ENCODE measurements at regions not wholly inside any gene's neighbourhood (a gene's known extent, or its start where the extent isn't known, plus 50 kb on each side); places are given as distances from the start of the nearest gene placed in this dataset.

DNA sequence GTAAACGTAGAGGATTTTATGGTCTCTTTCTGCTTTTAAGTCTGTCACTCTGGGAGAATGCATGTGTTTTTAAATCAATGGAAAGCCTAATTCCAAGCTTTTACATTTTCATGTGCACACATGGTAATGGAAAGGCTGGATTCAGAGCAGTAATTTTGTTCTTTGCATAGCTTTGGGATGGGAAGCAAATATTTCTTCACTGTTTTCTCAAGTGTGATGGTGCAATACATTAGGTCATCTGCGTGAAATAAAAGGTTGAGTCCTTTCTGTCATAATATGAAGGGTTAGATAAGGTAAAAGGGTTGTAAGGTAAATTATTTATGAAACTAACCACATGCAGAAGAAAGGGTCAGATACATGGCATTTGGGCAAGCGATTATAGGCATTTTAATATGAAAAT lies 88.2 kb upstream of the NR3C1 start:
- intact Hi-C loops (cut with micrococcal nuclease), result no loop called here
- no peak overlapping the region for H3K4me3 Mint-ChIP-seq (ENCODE audit: low read depth)
- no peak for DNase-seq (ENCODE audit: low spot score)
- H3K27me3 Mint-ChIP-seq (ENCODE audit: low read depth), result peaks cover 2% of the 10 kb centered on the region
- H3K4me1 Mint-ChIP-seq (ENCODE audit: low read depth), result peaks cover 4% of the 10 kb centered on the region
- no peaks in the 10 kb centered on the region for H3K36me3 Mint-ChIP-seq (ENCODE audit: low read depth)
- no peaks in the 10 kb centered on the region for H3K9me3 Mint-ChIP-seq
- no peak overlapping the region for H3K27ac Mint-ChIP-seq

DNA sequence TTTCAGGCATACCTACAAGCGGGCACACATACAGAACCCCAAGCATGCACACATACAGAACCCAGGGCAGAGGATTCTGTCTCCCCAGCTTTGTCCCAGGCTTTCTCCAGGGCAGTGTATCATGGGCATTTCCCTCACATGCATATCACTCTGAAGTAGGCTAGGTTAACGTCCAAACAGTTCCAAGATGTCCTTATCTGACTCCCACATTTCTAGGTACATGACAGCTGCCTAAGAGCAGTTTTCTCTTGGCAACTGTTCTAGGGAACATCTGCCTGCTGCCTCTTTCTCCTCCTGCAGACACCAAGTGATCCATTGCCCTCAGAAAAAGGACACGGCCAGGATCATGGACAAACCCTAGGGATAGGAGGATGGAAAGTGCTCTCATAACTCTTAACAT lies 84.9 kb upstream of the NR3C1 start:
- intact Hi-C loops (cut with micrococcal nuclease), result no loop called here
- H3K4me3 Mint-ChIP-seq (ENCODE audit: low read depth), result no peak overlapping the region
- no peaks in the 10 kb centered on the region for H3K36me3 Mint-ChIP-seq (ENCODE audit: low read depth)
- H3K27me3 Mint-ChIP-seq (ENCODE audit: low read depth), result peaks cover 2% of the 10 kb centered on the region
- DNase-seq (ENCODE audit: low spot score), result no peak
- H3K4me1 Mint-ChIP-seq (ENCODE audit: low read depth), result peaks cover 2% of the 10 kb centered on the region
- no peak overlapping the region for H3K27ac Mint-ChIP-seq
- H3K9me3 Mint-ChIP-seq, result peaks cover 6% of the 10 kb centered on the region

- no peak for DNase-seq (ENCODE audit: low spot score)
- H3K27me3 Mint-ChIP-seq (ENCODE audit: low read depth), result peaks cover 2% of the 10 kb centered on the region
- H3K27ac Mint-ChIP-seq, result no peak overlapping the region
- H3K9me3 Mint-ChIP-seq, result peaks cover 6% of the 10 kb centered on the region
- H3K4me1 Mint-ChIP-seq (ENCODE audit: low read depth), result no peaks in the 10 kb centered on the region
- H3K4me3 Mint-ChIP-seq (ENCODE audit: low read depth), result no peak overlapping the region
- no peaks in the 10 kb centered on the region for H3K36me3 Mint-ChIP-seq (ENCODE audit: low read depth)
- intact Hi-C loops (cut with micrococcal nuclease), result no loop called here
Measured at GRCh38 chr5:143484601-143485000, 81.1 kb upstream of the NR3C1 start.

- peaks cover 6% of the 10 kb centered on the region for H3K9me3 Mint-ChIP-seq
- no peak overlapping the region for H3K4me3 Mint-ChIP-seq (ENCODE audit: low read depth)
- intact Hi-C loops (cut with micrococcal nuclease), result no loop called here
- H3K36me3 Mint-ChIP-seq (ENCODE audit: low read depth), result no peaks in the 10 kb centered on the region
- peaks cover 2% of the 10 kb centered on the region for H3K27me3 Mint-ChIP-seq (ENCODE audit: low read depth)
- no peaks in the 10 kb centered on the region for H3K4me1 Mint-ChIP-seq (ENCODE audit: low read depth)
- DNase-seq (ENCODE audit: low spot score), result no peak
- no peak overlapping the region for H3K27ac Mint-ChIP-seq
Measured at GRCh38 chr5:143481697-143482531, 78.4 kb upstream of the NR3C1 start.

DNA sequence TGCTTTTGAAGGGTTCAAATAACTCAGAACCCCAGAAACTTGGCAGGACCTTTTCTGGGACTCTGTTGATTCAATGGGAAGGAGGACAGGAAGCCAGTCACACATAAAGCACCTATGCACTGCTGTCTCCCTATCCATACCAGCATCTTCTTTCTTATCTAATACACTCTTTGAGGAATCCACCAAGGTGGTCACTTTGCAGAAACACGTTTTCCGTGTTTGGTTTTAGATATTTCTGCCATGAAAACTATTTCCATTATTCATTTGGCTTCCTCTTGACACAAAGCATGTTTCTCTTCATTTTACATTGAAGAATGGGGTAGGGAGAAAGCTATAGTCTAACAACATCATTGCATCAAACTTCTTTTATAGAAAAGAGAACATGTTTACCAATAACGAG lies 76.5 kb upstream of the NR3C1 start:
- H3K9me3 Mint-ChIP-seq, result peaks cover 3% of the 10 kb centered on the region
- H3K4me1 Mint-ChIP-seq (ENCODE audit: low read depth), result no peaks in the 10 kb centered on the region
- H3K27ac Mint-ChIP-seq, result no peak overlapping the region
- no peak for DNase-seq (ENCODE audit: low spot score)
- intact Hi-C loops (cut with micrococcal nuclease), result no loop called here
- H3K36me3 Mint-ChIP-seq (ENCODE audit: low read depth), result no peaks in the 10 kb centered on the region
- no peak overlapping the region for H3K4me3 Mint-ChIP-seq (ENCODE audit: low read depth)
- H3K27me3 Mint-ChIP-seq (ENCODE audit: low read depth), result no peaks in the 10 kb centered on the region

- Mint-ChIP-seq H3K4me1 (ENCODE audit: low read depth) (no peaks in the 10 kb centered on the region), H3K36me3 (ENCODE audit: low read depth) (no peaks in the 10 kb centered on the region)
- intact Hi-C loops (cut with micrococcal nuclease), result no loop called here
Measured at GRCh38 chr5:143479394-143479793, 75.9 kb upstream of the NR3C1 start.

DNA sequence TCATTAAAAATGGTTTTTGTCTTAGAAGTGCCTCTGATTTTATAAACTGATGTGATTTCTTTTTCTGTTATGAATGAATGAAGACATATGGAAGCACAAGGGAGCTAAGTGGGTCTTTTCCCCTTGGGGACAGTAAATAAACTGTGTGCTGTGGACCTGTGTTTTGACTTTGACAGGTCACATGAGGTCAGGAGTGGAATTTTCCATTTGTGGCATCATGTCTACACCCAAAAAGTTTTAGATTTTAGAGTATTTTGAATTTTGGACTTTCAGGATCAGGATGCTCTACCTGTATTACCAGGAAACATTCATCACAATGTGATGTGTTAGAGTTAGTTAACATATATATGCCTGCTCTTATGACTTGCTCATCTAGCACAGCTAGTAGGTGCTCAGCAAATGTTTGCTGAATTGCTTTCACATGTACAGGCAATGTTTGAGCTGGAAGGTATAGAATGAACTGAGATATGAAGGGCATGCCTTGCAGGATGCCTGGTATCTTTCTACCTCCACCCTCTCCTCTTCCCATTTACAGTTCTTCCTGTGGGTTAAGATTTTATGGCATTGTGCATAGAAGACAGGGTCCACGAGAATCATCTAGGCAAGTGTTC lies 73.2 kb upstream of the NR3C1 start:
- Mint-ChIP-seq H3K27ac (no peak overlapping the region), H3K9me3 (no peaks in the 10 kb centered on the region), H3K4me1 (ENCODE audit: low read depth) (no peaks in the 10 kb centered on the region), H3K36me3 (ENCODE audit: low read depth) (no peaks in the 10 kb centered on the region), H3K27me3 (ENCODE audit: low read depth) (peaks cover 4% of the 10 kb centered on the region), H3K4me3 (ENCODE audit: low read depth) (no peak overlapping the region)
- no peak for DNase-seq (ENCODE audit: low spot score)
- intact Hi-C loops (cut with micrococcal nuclease), result no loop called here

More at GRCh38 chr5:143479394-143479793, 75.9 kb upstream of the NR3C1 start:
- DNase-seq (ENCODE audit: low spot score), result no peak
- H3K27ac Mint-ChIP-seq, result no peak overlapping the region
- H3K27me3 Mint-ChIP-seq (ENCODE audit: low read depth), result peaks cover 4% of the 10 kb centered on the region
- no peak overlapping the region for H3K4me3 Mint-ChIP-seq (ENCODE audit: low read depth)
- no peaks in the 10 kb centered on the region for H3K9me3 Mint-ChIP-seq

GRCh38 chr5:143474616-143475015 lies 71.1 kb upstream of the NR3C1 start:
- no peak for DNase-seq (ENCODE audit: low spot score)
- H3K27ac Mint-ChIP-seq, result no peak overlapping the region
- intact Hi-C loops (cut with micrococcal nuclease), result no loop called here
- peaks cover 4% of the 10 kb centered on the region for H3K27me3 Mint-ChIP-seq (ENCODE audit: low read depth)
- no peak overlapping the region for H3K4me3 Mint-ChIP-seq (ENCODE audit: low read depth)
- no peaks in the 10 kb centered on the region for H3K4me1 Mint-ChIP-seq (ENCODE audit: low read depth)
- no peaks in the 10 kb centered on the region for H3K36me3 Mint-ChIP-seq (ENCODE audit: low read depth)
- H3K9me3 Mint-ChIP-seq, result no peaks in the 10 kb centered on the region

DNA sequence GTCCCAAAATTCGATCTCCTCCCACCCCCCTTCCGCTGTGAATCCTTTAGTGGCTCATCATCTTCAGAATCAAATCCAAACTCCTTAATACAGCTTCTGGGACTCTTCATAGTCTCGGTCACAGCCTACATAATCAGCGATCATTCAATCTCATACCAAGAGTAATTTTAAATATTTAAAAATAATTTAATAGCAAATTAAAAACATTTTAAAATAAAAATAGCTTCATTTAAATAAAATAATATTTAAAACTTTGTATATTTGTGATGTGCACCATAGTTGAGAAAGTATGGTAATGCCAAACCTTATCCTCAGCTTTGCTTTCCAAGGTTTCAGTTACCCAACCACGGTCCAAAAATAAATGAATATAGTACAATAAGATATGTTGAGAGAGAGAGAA lies 70.0 kb upstream of the NR3C1 start:
- Mint-ChIP-seq H3K36me3 (ENCODE audit: low read depth) (no peaks in the 10 kb centered on the region), H3K9me3 (no peaks in the 10 kb centered on the region), H3K4me3 (ENCODE audit: low read depth) (no peak overlapping the region), H3K27me3 (ENCODE audit: low read depth) (peaks cover 4% of the 10 kb centered on the region), H3K27ac (no peak overlapping the region), H3K4me1 (ENCODE audit: low read depth) (no peaks in the 10 kb centered on the region)
- DNase-seq (ENCODE audit: low spot score), result no peak
- intact Hi-C loops (cut with micrococcal nuclease), result no loop called here

DNA sequence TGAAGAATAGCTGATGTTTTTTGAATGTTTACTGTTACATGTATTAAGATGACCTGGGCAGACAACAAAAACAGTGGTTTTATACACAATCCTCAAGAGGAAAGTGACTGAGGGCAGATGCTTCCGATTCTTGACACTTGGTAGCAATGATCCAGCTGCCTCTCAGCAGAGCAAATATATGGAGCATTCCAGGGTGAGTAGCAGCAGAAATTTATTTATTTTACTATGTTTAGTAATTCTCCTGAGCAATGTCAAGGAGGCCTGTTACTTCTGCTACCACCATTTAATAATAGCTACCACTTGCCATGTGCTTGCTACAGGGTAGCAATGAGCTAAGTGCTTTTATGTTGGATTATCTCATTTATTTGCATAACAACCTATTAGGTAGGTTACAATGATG lies 69.1 kb upstream of the NR3C1 start:
- Mint-ChIP-seq H3K9me3 (no peaks in the 10 kb centered on the region), H3K36me3 (ENCODE audit: low read depth) (no peaks in the 10 kb centered on the region), H3K4me3 (ENCODE audit: low read depth) (no peak overlapping the region), H3K27ac (no peak overlapping the region), H3K4me1 (ENCODE audit: low read depth) (no peaks in the 10 kb centered on the region), H3K27me3 (ENCODE audit: low read depth) (peaks cover 4% of the 10 kb centered on the region)
- DNase-seq (ENCODE audit: low spot score), result no peak
- intact Hi-C loops (cut with micrococcal nuclease), result no loop called here

DNA sequence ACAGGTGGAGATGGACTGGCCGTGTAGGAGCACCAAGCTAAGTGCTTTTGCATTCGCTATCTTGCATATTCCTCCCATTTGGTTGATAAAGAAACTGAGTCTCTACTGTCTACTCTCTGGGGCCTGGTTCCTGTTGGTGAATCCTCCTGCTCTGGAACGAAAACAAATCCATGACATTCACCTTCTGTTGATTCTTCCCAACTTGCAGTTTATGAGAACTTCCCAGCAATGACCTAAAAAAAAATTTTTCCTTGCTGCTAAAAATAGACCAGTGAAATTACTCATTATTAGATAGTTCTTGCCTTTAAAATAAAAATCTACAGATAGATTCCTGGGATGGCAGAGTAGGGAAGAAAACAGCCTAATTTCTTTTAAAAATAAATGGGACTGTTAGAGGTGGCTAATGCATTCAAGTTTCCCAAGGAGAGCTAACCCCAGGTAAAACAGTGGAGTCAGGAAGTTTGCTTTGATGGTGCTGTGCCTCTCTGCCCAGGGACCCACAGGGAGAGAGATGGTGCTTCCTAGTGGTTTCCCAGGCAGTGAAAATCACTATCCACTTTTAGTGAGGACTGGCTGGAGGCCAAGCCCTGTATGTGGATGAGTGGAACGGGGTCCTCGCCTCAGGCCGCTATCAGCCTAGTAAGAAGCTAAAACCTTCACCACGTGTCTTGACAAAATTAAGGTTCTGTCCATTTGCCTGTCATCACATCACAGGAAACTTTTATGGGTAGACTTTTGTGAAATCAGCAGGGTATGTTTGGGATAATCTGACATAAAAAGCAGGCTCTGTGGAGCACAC lies 68.4 kb upstream of the NR3C1 start:
- no peak for DNase-seq (ENCODE audit: low spot score)
- H3K27ac Mint-ChIP-seq, result no peak overlapping the region

GRCh38 chr5:143471041-143471509 lies 67.6 kb upstream of the NR3C1 start:
- no peak for DNase-seq (ENCODE audit: low spot score)
- intact Hi-C loops (cut with micrococcal nuclease), result no loop called here
- no peaks in the 10 kb centered on the region for H3K36me3 Mint-ChIP-seq (ENCODE audit: low read depth)
- no peaks in the 10 kb centered on the region for H3K9me3 Mint-ChIP-seq
- H3K27me3 Mint-ChIP-seq (ENCODE audit: low read depth), result peaks cover 4% of the 10 kb centered on the region
- no peak overlapping the region for H3K4me3 Mint-ChIP-seq (ENCODE audit: low read depth)
- no peaks in the 10 kb centered on the region for H3K4me1 Mint-ChIP-seq (ENCODE audit: low read depth)
- H3K27ac Mint-ChIP-seq, result no peak overlapping the region

More for the DNA sequence above, 68.4 kb upstream of the NR3C1 start:
- no peak overlapping the region for H3K4me3 Mint-ChIP-seq (ENCODE audit: low read depth)
- H3K9me3 Mint-ChIP-seq, result no peaks in the 10 kb centered on the region
- no peaks in the 10 kb centered on the region for H3K4me1 Mint-ChIP-seq (ENCODE audit: low read depth)
- intact Hi-C loops (cut with micrococcal nuclease), result no loop called here
- H3K27me3 Mint-ChIP-seq (ENCODE audit: low read depth), result peaks cover 4% of the 10 kb centered on the region
- no peaks in the 10 kb centered on the region for H3K36me3 Mint-ChIP-seq (ENCODE audit: low read depth)

GRCh38 chr5:143470120-143470519 lies 66.6 kb upstream of the NR3C1 start:
- no peaks in the 10 kb centered on the region for H3K36me3 Mint-ChIP-seq (ENCODE audit: low read depth)
- intact Hi-C loops (cut with micrococcal nuclease), result no loop called here
- H3K27ac Mint-ChIP-seq, result no peak overlapping the region

More at GRCh38 chr5:143470120-143470519, 66.6 kb upstream of the NR3C1 start:
- H3K4me1 Mint-ChIP-seq (ENCODE audit: low read depth), result no peaks in the 10 kb centered on the region
- no peaks in the 10 kb centered on the region for H3K9me3 Mint-ChIP-seq
- DNase-seq (ENCODE audit: low spot score), result no peak
- H3K4me3 Mint-ChIP-seq (ENCODE audit: low read depth), result no peak overlapping the region
- H3K27me3 Mint-ChIP-seq (ENCODE audit: low read depth), result peaks cover 4% of the 10 kb centered on the region

Data from activated T-helper 2 cell treated with anti-CD3 and anti-CD28 coated beads, Interferon-gamma antibody, Interleukin-2, Interleukin-4, amounts not matched to agents 10 μg/mL and 5 μg/mL and 100 μg/mL, durations not matched to agents 14 hours and 24 hours and 36 hours (primary cell).